PFSK-1 (cell line): ENCODE measurements at regions not wholly inside any gene's neighbourhood (a gene's known extent, or its start where the extent isn't known, plus 50 kb on each side); places are given as distances from the start of the nearest gene placed in this dataset.

ENCODE experiments used
- POLR2AphosphoS5 ChIP-seq: IDR thresholded peaks from 2 replicates; pipeline ENCODE4 v1.6.1; 2012; ENCODE audit warnings: low read depth, mild to moderate bottlenecking, control low read depth, low read length, moderate library complexity
- TAF1 ChIP-seq: IDR thresholded peaks from 2 replicates; pipeline ENCODE4 v1.6.1; 2012; ENCODE audit warnings: low read length, control low read depth, borderline replicate concordance; ENCODE audit not compliant: insufficient read depth

DNA sequence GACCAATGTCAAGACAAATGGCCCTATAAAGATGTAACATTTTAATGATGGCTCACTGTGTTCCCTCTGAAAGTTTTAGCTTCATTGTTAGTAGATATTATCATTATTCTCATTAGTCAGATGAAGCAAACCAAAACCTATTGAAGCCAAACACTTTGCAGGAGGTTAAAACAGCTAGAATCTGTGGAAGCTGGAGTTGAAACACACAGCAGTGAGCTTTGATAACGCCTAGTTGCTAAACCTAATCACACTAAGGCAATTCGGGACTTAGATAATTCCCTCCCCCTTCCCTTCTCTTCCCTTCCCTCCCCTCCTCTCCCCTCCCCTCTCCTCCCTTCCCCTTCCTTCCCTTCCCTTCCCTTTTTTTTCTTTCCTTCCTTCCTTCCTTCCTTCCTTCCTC lies 165.7 kb downstream of the TRIB2 start:
- TF ChIP-seq TAF1 (no peak), POLR2AphosphoS5 (no peak)
